EL (cell line): ENCODE measurements at regions not wholly inside any gene's neighbourhood (a gene's known extent, or its start where the extent isn't known, plus 50 kb on each side); places are given as distances from the start of the nearest gene placed in this dataset.
A peak's percentile ranks its signal among the peaks of the same experiment; 100 is the strongest.

Experiments
- DNase-seq: peaks from one replicate; pipeline ENCODE4 v3.0.0-alpha.2; 2016

GRCh38 chr9:12934545-12935272 is 159.9 kb downstream of the LURAP1L start:
- DNase-seq = no peak

GRCh38 chr9:12935714-12936113 is 160.9 kb downstream of the LURAP1L start:
- DNase-seq = no peak

- no peak for DNase-seq
Observed at GRCh38 chr9:12954441-12954840, 179.6 kb downstream of the LURAP1L start.

- DNase-seq = no peak
Observed at GRCh38 chr9:12955510-12956163, 180.8 kb downstream of the LURAP1L start.

GRCh38 chr9:12956261-12956660 is 181.4 kb downstream of the LURAP1L start:
- no peak for DNase-seq

GRCh38 chr9:12956805-12957204 is 182.0 kb downstream of the LURAP1L start:
- no peak for DNase-seq

GRCh38 chr9:12958279-12958678 is 183.5 kb downstream of the LURAP1L start:
- DNase-seq = no peak

- DNase-seq = no peak
Observed at GRCh38 chr9:12958708-12959107, 183.9 kb downstream of the LURAP1L start.

GRCh38 chr9:12961276-12961809 is 186.5 kb downstream of the LURAP1L start:
- DNase-seq = peak; percentile 4

GRCh38 chr9:12963537-12963936 is 188.7 kb downstream of the LURAP1L start:
- DNase-seq = no peak

GRCh38 chr9:12964271-12964670 is 189.5 kb downstream of the LURAP1L start:
- DNase-seq = no peak

- no peak for DNase-seq
Observed at GRCh38 chr9:12965303-12965702, 190.5 kb downstream of the LURAP1L start.

GRCh38 chr9:12968093-12968492 is 193.3 kb downstream of the LURAP1L start:
- no peak for DNase-seq

- DNase-seq = no peak
Observed at GRCh38 chr9:12972608-12973589, 198.1 kb downstream of the LURAP1L start.

- no peak for DNase-seq
Observed at GRCh38 chr9:12973710-12974109, 198.9 kb downstream of the LURAP1L start.

- no peak for DNase-seq
Observed at GRCh38 chr9:12974671-12975070, 199.9 kb downstream of the LURAP1L start.

GRCh38 chr9:12975496-12975895 is 200.7 kb downstream of the LURAP1L start:
- DNase-seq = no peak

GRCh38 chr9:12980085-12980851 is 205.4 kb downstream of the LURAP1L start:
- DNase-seq = no peak

GRCh38 chr9:12988258-12988657 is 213.4 kb downstream of the LURAP1L start:
- no peak for DNase-seq

- DNase-seq = no peak
Observed at GRCh38 chr9:12989669-12990068, 214.8 kb downstream of the LURAP1L start.

GRCh38 chr9:12993466-12993865 is 218.6 kb downstream of the LURAP1L start:
- no peak for DNase-seq

GRCh38 chr9:12997009-12997408 is 222.2 kb downstream of the LURAP1L start:
- no peak for DNase-seq
